HG03378 (cell line): ENCODE measurements at regions not wholly inside any gene's neighbourhood (a gene's known extent, or its start where the extent isn't known, plus 50 kb on each side); places are given as distances from the start of the nearest gene placed in this dataset.

ENCODE experiments used
- ATAC-seq: cut with Tn5 transposase; IDR thresholded peaks from one replicate; pipeline ENCODE4 v1.9.1; 2021; ENCODE audit warnings: mild to moderate bottlenecking, moderate library complexity; ENCODE audit not compliant: unreplicated experiment

DNA sequence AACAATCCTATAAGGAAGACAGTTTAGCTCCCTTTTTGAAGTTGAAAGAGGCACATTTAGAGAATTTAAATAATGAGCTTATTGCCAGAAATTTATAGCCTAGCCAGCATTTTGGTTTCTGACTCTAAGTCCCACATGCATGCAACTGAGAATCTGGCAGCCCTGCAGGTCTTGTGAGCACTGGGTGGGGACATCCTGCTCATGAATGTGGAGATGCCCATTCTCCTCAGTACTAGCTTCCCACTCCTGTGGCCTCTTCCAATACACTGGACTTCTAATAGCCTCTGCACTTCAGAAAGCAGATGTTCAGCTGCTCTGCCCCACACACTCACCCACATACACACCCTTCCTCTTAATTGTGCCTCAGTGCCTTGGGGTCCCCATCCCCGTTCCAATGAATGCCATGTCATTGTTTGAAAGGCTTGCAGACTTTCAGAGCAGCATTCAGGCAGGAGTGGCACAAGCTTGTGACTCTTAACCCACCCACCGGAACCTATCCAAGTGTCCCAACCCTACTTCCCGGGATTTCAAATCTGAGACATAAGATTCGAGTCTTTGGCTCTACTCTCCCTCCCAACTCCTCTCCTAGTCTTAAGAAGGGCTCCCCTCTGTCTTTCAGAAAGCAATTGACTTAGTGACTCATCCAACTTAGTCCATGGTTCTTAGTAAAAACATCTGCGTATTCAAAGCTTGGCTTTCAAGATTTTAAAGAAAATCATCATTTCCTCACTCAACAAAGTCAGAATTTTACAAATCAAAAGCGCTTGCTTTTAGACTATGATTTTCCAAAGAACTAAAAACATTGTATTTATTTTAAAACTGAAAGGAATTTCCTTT lies 80.0 kb upstream of the FREM2 start:
- ATAC-seq, result no peak

- ATAC-seq, result no peak
These were observed 68.9 kb upstream of the FREM2 start for GRCh38 chr13:38617936-38618335.

DNA sequence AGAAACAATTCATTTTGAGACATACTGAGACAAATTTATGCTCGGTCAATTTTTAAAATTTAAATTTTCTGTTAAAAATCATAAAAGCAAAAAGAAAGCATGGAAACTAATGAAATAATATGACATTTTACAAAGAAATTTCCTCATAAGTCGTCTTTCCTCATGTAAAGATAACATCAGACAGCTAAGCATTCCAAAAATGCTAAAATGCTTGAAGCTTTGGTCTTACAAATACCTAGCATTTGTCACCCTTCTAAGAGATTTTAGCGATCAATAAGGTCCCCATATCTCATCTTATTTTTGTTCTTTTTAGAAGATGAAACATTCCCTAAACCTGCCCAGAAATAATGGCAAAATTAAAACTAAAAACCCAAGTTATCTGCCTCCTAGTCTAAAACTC lies 68.5 kb upstream of the FREM2 start:
- ATAC-seq, result no peak

DNA sequence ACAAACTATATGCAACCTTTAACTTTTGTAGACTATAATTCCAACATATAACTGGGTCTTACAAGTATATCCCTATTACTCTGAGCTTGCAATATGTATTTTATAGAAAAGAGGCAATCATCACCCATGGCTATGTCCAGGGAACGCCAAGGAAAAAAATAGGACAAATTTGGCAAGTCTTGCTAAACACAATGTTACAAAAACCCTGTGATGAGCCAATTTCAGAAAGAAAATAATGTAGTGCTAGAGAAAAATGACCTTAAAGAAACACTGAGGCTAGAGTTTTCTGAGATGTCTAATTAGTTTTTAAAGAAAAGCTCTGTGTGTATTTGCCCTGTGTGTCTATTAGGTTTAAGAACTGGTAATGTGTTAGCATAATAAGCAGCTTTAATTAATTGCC lies 68.0 kb upstream of the FREM2 start:
- no peak for ATAC-seq

DNA sequence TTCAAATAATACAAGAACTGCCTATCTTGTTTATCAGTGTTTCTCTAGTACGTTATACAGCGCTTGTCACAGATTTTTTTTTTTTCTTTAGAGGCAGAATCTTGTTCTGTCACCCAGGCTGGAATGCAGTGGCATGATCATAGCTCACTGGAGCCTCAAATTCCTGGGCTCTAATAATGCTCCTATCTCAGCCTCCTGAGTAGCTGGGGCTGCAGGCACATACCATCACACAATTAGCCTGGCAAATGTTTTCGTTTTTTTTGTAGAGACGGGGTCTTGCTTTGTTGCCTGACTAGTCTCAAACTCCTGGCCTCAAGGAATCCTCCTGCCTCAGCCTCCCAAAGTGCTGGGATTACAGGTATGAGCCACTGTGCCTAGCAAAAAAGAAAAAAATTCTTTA lies 66.0 kb upstream of the FREM2 start:
- no peak for ATAC-seq

GRCh38 chr13:38624822-38625221 lies 62.1 kb upstream of the FREM2 start:
- no peak for ATAC-seq

- no peak for ATAC-seq
These were observed 58.3 kb upstream of the FREM2 start for GRCh38 chr13:38628554-38628953.

- ATAC-seq, result no peak
These were observed 56.1 kb upstream of the FREM2 start for GRCh38 chr13:38630780-38631179.

- no peak for ATAC-seq
These were observed 51.8 kb upstream of the FREM2 start for GRCh38 chr13:38635030-38635429.

DNA sequence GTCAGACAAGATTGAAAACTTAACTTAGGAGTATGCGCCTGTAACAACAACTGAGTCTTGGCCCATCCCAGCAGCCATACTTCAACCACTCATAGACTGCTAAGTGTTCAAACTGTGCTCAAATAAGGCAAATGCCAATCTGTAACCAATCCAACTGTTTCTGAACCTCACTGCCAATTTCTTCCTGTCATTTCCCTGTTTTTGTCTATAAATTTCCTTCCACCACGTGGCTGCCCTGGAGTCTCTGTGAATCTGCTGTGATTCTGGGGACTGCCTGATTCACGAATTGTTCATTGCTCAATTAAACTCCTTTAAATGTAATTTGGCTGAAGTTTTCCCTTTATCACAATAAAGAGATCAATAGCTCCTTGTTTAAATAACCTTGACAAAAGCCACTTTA lies 50.8 kb upstream of the FREM2 start:
- ATAC-seq, result no peak

DNA sequence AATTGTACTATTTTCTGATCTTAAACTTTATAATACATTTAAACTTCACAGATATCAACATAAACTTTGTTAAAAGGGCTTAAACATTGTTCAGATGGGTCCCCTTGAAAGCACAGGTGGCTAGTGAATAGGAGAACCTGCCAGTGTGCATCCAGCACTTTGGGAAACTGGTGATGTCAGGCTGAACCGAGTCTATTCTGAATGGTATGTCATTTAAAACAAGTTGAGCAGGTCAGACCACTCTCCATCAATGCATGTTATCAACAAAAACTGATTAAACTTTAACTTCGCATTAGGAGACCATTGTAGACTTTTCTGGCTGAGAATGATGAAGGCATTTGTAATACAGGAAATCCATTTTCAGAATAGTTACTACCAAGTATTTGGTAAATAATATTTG lies 50.1 kb upstream of the FREM2 start:
- ATAC-seq, result no peak
